Esophagus squamous epithelium (tissue), 4 donors: ENCODE measurements at regions not wholly inside any gene's neighbourhood (a gene's known extent, or its start where the extent isn't known, plus 50 kb on each side); places are given as distances from the start of the nearest gene placed in this dataset.

Source experiments
- POLR2A ChIP-seq, 4 donors: fragments of 450-650 bp; IDR thresholded peaks; one replicate each; pipeline ENCODE4 v1.6.1; 2017; ENCODE audit warnings: antibody characterized with exemption in 4 of 4, mild to moderate bottlenecking in 4 of 4, moderate library complexity in 3 of 4
- TF ChIP-seq, protein P1 (sequence below), 6 experiments: fragments of 450-650 bp in 4 of 6; fragments of 200-600 bp in 2 of 6; sonication (generic) in 2 of 6; IDR thresholded peaks; one replicate each; pipeline ENCODE4 v1.5.1; 2016 to 2019; ENCODE audit warnings: antibody characterized with exemption in 6 of 6, mild to moderate bottlenecking in 4 of 6, moderate library complexity in 4 of 6

DNA sequence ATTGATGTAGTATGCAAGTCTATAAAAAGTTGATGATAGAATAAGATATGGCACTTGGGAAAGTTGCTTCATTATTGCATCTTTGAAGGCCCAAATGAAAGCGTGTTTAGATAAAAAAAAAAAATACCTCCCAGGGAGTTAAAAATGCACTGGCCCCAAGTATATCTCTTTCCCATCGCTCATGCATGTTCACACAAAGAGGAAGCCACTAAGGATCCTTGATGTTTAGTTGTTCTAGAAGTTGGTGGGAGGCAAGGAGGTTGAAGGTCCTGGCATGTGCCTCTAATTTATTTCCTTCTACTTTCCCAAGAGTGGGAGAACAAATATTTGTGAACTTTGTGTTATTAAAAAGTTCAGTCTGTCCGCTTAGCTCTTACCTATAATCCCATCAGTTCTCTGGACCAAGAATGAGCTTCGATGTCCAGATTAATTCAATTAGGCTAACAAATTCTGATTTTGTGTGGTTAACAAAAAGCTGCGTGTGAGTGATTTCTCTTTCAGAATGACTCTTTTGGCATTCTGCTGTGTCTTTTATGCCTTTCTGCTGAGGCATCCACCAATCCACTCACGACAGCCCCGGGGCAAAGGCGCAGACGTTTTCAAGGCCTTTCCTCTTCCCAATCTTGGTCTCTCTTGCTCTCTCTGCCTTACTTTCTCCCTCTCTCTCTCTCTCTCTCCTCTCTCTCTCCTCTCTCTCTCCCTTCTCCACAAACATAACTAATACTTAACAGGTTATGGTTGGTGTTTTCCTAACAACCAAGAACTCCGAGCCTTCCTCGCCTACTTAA lies 135.1 kb upstream of the ERCC6L2 start:
- TF ChIP-seq, protein P1, sequence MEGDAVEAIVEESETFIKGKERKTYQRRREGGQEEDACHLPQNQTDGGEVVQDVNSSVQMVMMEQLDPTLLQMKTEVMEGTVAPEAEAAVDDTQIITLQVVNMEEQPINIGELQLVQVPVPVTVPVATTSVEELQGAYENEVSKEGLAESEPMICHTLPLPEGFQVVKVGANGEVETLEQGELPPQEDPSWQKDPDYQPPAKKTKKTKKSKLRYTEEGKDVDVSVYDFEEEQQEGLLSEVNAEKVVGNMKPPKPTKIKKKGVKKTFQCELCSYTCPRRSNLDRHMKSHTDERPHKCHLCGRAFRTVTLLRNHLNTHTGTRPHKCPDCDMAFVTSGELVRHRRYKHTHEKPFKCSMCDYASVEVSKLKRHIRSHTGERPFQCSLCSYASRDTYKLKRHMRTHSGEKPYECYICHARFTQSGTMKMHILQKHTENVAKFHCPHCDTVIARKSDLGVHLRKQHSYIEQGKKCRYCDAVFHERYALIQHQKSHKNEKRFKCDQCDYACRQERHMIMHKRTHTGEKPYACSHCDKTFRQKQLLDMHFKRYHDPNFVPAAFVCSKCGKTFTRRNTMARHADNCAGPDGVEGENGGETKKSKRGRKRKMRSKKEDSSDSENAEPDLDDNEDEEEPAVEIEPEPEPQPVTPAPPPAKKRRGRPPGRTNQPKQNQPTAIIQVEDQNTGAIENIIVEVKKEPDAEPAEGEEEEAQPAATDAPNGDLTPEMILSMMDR (IDR thresholded peaks at IDR 0.05): no peak
- TF ChIP-seq POLR2A (IDR thresholded peaks at IDR 0.05): no peak
